ENCODE measurements at regions not wholly inside any gene's neighbourhood (a gene's known extent, or its start where the extent isn't known, plus 50 kb on each side); places are given as distances from the start of the nearest gene placed in this dataset.

DNA sequence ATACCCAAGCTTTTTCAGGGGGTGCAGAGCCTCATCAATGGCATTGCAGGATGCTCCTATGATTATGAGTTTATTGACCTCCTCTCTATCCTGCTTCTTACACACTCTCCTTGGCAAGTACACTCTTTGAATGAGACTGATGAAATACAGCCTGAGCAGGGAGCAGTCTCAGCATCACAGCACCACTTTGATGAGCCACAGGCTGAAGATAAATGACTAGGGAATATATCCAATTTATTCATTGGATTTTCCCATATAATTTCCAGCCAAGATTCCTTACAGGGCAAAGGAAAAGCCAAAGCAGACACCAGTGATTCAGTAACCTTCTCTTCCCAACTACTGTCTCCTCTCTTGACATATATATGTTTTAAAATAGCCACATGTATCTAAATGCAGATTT lies 79.2 kb downstream of the CASP12 start:
- TF ChIP-seq GATA3 (IDR thresholded peaks at IDR 0.05; ENCODE audit: low read depth, low read length) (no peak), GATA2 (IDR thresholded peaks at IDR 0.05; ENCODE audit: low read depth, low read length) (no peak)
